Cardiac fibroblast (primary cell): ENCODE measurements at regions not wholly inside any gene's neighbourhood (a gene's known extent, or its start where the extent isn't known, plus 50 kb on each side); places are given as distances from the start of the nearest gene placed in this dataset.
A peak's percentile ranks its signal among the peaks of the same experiment; 100 is the strongest.

ENCODE experiments used
- DNase-seq, 2 donors: peaks; one replicate each; pipeline versions ENCODE4 v3.0.0 to v3.0.0-alpha.2; 2010; ENCODE audit warnings: low read depth in 2 of 2
- H3K4me3 ChIP-seq, 2 donors: replicated peaks in 1 of 2; 1 replicate in 1 of 2; 2 replicates in 1 of 2; pipeline ENCODE4 v1.5.1; 2011; ENCODE audit warnings: low read depth in 2 of 2, low read length in 2 of 2, mild to moderate bottlenecking in 2 of 2, moderate library complexity in 1 of 2
- TF ChIP-seq, protein P1 (sequence below): IDR thresholded peaks from one replicate; pipeline ENCODE4 v1.5.1; 2011; ENCODE audit warnings: low read depth, mild to moderate bottlenecking, low read length, inconsistent platforms

- TF ChIP-seq, protein P1, sequence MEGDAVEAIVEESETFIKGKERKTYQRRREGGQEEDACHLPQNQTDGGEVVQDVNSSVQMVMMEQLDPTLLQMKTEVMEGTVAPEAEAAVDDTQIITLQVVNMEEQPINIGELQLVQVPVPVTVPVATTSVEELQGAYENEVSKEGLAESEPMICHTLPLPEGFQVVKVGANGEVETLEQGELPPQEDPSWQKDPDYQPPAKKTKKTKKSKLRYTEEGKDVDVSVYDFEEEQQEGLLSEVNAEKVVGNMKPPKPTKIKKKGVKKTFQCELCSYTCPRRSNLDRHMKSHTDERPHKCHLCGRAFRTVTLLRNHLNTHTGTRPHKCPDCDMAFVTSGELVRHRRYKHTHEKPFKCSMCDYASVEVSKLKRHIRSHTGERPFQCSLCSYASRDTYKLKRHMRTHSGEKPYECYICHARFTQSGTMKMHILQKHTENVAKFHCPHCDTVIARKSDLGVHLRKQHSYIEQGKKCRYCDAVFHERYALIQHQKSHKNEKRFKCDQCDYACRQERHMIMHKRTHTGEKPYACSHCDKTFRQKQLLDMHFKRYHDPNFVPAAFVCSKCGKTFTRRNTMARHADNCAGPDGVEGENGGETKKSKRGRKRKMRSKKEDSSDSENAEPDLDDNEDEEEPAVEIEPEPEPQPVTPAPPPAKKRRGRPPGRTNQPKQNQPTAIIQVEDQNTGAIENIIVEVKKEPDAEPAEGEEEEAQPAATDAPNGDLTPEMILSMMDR, result no peak
- DNase-seq, result no peak
- no peak overlapping the region for H3K4me3 ChIP-seq
Observed at GRCh38 chr13:78383899-78384298, 219.5 kb downstream of the POU4F1 start.

DNA sequence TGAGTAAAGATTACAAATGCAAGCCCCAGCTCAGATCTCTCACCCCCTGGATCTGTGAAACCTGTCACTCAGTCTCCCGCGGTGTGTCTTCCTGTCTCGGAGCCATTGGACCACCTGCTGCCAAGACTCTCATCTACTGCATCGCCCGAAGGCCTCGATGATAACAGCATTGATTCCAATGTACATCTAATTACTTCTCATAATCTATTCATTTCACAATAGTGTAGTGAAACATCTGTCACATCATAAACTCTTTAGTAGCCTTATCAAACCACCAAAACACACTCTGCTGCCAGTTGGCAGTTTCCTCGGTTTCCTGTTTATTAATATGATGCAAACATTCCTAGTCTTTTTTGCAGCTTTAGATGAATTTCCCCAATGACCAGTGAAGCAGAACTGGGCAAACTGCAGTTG is 220.3 kb downstream of the POU4F1 start:
- TF ChIP-seq, protein P1, result no peak

GRCh38 chr13:78382491-78382890 is 220.9 kb downstream of the POU4F1 start:
- no peak overlapping the region for H3K4me3 ChIP-seq
- no peak for DNase-seq
- TF ChIP-seq, protein P1, result no peak

More for the DNA sequence above, 220.3 kb downstream of the POU4F1 start:
- no peak for DNase-seq
- no peak overlapping the region for H3K4me3 ChIP-seq

DNA sequence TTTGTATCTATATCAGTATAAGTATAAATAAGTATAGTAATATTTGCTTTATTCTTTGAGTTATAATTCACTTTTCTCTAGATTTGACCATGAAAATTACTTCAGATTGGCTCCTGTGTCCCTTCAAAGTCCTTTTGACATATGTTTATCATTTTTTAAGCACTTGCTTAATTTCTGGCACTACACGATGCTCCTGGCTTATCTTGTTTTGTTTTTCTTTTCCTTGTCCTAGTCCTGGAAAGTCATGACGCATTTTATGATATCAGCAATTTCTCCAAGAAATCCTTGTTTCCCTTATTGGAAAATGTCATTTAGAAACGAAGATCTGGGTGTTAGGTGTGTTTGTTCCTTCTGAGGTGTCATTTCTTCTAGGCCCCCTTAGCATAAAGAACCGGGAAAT is 226.5 kb downstream of the POU4F1 start:
- TF ChIP-seq, protein P1, result no peak
- no peak overlapping the region for H3K4me3 ChIP-seq
- no peak for DNase-seq

DNA sequence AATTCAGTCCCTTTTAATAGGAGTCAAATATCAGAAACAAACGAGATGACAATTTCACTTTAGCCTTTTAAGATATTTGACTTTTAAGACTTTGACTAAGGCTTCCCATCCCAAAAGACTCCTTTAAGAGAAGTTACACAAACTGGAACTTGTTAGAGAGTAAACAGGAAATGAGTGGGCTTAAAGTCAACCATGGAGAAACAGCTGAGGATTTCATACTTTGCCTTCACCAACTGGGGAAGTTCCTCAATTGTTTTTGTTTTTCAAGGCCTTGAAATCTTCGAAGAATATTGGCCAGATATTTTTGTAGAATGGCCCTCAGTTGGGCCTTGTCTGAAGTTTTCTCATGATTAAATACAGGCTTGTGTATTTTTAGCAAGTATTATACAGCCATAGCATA is 227.3 kb downstream of the POU4F1 start:
- peak in 1 of 2 donors; percentile 11 for DNase-seq
- no peak overlapping the region for H3K4me3 ChIP-seq
- TF ChIP-seq, protein P1, result no peak

DNA sequence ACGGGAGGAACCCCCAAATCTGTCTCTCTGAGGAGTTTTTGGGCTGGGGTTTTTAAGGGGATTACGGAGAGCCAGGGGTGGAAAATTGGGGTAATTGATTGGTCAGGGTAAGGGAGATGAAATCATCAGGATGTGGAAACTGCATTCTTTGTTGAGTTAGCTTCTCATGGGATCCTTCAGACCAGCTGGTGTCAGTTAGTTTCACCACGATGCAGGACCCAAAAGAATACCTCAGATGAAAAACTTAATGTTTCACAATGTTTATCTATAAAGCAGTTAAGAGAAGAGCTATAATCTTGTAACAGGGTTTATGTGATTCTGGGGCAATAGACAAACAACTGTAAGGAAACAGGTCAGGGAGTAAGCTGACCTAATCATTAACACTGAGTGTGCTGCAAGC is 230.8 kb downstream of the POU4F1 start:
- TF ChIP-seq, protein P1, result no peak
- peak in 1 of 2 donors; percentile 58 for DNase-seq
- no peak overlapping the region for H3K4me3 ChIP-seq

DNA sequence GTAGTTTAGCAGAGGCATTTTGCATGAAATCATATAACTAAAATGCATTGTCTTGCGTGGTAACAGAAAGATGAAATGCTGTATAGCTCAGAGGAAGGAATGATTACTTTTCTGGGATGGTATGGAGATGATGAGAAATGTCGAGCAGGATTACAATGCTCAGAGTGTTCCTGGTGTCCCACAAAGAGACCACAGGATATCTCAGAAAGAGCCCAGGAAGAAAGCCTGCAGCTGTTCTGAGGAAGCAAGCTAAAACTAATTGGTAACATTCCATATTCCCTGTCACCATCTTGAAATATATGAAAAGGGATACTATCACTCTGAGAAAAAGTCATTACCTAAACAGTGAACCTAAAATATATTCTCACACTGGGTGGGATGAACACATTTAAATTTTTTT is 233.1 kb downstream of the POU4F1 start:
- no peak overlapping the region for H3K4me3 ChIP-seq
- TF ChIP-seq, protein P1, result no peak
- no peak for DNase-seq
